ENCODE measurements at regions not wholly inside any gene's neighbourhood (a gene's known extent, or its start where the extent isn't known, plus 50 kb on each side); places are given as distances from the start of the nearest gene placed in this dataset.

DNA sequence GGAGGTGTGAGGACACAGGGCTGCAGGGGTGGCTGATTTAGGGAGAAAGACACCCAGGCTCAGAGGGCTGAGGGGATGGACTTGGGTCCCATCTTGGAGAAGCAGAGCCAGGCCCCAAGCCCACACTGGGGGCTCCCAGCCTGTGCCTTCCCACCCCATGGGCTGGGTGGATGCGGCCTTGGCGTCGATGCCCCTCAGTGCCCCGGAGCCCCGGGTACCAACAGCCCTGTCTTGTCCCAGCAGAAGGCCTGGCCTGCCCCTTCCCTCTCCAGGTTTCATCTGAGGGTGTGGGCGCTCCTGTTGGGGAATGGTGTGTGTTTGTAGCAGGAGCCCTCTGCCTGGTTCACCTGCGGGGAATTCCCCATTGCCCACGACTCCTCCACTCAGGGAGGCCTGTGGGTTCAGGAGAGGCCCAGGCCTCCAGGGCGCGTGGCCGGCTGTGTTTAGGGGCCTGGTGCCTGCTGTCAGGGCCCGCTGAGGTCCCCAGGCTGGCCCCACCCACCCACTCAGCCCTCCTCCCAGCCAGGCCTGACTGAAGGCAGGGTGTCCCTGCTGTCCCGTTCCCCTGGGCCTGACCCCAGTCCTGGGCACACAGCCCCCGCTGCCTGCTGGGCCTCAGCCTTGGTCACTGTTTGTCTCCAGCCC lies 51.1 kb upstream of the BEGAIN start:
- DNase-seq (ENCODE audit: low read depth): no peak

DNA sequence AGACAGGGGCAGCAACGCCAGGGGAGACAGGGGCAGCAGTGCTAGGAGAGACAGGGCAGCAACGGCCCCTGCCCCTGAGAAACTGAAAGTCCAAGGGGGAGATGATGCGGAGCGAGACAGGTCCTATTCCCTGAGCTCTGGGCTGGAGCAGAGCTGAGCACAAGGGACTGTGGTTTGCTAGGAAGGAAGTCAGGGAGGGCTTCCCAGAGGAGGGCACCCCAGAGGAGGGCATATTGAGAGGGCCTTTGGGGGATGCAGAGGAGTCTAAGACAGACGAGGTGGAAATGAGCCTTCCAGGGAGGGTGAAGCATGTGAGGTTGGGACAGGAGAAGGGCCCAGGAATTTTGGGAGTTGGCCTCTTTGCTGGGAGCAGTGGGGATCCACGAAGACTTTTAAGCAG lies 52.1 kb upstream of the BEGAIN start:
- no peak for DNase-seq (ENCODE audit: low read depth)

DNA sequence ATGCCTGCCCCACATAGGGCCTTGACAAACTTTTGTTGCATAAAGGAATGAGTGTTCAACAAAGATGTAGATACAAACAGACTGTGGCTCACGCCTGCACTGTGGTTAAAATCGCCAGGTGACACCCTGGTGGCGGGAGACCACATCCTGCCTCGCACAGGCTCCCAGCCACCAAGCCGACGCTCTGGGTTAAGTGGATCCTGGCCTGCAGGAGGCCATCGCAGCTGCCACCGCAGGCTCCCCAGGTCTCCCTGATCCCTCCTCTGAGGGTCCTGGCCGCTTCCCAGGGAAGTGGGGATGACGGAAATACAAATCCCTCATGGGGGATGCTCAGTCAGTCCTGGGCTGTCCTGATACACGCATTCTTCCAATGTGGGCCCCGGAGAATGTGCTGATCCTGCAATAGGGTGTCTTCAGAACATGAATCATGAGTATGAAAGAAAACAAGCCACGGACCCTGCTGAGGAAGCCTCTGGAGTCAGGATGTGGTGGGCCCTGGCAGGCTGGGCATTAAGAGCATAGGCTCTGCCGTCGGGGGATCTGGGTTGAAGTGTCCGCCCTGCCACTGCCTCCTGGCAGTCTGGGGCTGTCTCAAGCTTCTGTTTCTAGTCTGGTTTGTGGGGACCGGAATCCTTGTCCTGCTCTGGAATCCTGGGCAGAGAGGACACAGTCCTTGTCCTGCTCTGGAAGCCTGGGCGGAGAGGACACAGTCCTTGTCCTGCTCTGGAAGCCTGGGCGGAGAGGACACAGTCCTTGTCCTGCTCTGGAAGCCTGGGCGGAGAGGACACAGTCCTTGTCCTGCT lies 53.5 kb upstream of the BEGAIN start:
- peak; percentile 31 for DNase-seq (ENCODE audit: low read depth)

DNA sequence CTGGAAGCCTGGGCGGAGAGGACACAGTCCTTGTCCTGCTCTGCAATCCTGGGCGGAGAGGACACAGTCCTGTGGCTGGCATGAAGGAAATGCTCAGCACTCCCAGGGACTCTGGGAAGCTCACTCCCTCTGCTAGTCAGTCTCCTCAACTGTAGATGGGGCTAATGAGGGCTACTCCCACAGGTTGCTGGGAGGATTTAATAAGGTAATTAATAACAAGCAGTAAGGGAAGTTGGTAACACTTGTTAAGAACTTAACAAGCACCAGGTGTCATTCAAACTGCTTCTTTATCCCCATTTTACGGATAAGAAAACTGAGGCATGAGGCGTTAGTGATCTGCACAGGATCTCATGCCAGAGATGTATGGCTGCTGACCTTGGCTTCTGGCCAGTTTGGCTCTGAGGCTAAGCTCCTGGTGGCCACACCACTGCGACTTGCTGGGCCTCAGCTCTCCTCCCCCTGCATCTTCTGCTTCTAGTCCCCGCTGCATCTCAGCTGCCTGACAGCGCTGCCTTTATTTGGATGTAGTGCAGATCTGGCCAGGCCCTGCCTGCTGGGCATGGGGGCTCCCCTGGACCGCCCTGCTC lies 54.1 kb upstream of the BEGAIN start:
- no peak for DNase-seq (ENCODE audit: low read depth)

DNA sequence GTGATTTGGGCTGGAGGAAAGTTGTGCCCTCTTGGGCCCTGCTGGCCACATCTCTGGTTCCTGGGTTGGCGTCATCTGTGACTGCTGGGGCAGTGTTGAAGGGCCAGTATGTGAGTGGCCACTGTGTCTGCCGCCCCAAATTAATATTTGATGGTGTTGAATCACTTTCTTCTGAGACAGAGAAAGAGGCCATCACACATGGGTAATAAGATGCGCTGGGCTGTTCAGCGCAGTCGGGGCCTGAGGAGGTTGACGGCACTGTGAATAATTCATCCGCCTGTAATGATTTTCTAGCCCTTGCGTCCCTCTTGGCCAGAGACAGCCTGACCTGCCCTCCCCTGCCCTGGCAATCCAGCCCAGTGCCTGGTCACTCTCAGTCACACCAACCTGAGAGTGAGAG lies 56.2 kb upstream of the BEGAIN start:
- DNase-seq (ENCODE audit: low read depth): no peak

DNA sequence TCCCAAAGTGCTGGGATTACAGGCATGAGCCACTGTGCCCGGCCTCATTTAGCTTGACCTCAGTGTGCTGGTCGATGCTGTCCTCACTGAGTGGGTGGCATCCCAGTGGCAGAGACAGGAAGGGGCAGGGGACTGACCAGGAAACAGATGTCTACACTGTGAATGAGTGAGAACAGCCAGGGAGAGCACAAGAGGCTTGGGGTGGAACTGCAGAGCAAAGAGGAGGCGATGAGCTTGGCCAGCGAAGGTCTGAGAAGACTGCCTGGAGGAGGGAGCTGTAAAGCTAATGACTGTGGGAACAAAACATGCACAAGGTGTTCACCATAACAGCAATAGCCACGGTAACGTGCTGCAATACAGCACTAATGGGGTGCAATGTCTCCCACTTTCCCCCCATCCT lies 57.2 kb upstream of the BEGAIN start:
- no peak for DNase-seq (ENCODE audit: low read depth)

DNA sequence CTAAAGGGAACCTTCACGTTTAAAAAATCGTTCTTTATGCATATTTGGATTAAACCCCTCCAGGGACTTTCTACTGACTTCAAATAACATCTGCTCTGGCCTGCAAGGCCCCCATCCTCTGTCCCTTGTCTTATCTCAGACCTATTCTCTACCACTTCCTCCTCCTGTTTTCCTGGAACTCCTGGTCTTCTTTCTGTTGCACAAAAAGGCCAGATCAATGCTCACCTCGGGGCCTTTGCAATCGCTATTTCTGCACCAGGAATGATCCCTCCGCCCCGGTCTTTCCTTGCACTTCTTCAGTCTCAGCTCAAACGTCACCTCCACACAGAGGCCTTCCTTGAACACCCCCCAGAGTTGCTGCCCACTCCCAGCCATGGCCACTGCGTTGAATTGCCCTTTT lies 57.6 kb upstream of the BEGAIN start:
- DNase-seq (ENCODE audit: low read depth): no peak

DNA sequence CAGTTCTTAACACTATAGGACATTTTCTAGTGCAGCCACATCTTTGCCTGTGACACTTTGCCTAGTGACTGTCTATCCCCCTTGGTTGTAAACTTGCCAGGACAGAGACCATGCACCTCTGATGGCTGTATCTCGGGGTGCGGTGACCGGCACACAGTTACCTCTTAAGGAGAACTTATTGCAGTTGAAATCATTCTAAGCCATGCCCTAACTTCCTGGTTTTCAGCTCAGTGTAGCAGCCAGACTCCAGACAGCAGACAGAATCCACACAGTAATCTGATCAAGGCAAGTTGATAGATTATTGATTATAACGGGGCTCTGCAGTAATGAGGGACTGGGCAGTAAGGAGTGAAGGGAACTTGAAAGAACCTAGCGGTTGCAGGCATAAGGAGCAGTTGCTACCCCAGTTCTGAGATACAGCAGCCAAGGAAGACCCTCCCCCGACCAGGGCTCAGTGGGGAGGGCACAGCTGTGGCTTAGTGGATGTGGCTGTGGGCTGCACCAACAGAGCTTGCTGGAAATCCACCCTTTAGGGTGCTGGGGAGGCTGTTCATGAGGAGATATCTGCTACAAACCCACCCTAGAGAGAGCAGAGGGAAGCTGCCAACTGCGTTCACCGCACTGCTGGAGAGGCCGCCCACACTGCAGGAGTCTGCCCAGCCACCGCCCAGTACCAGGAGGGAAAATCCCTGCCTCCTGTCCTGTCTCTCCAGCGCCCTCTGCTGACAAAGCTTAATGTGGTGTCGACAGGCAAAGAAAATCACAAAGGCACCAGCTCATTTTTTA lies 58.2 kb upstream of the BEGAIN start:
- peak; percentile 63 for DNase-seq (ENCODE audit: low read depth)

DNA sequence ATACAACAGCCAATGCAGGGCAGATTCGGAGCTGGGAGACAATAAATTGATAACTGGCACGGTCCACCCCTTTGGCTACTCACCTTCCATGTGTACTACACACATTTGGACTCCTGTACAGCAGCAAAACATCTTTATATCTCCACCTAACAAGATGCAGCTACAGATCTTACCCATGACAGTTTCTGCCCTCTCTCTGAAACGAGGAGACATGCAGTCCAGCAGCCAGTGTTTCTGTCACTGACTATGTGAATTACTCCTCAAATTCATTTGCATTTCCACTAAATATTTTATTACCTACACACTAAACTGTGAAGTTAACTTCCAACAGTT lies 58.7 kb upstream of the BEGAIN start:
- no peak for DNase-seq (ENCODE audit: low read depth)

DNA sequence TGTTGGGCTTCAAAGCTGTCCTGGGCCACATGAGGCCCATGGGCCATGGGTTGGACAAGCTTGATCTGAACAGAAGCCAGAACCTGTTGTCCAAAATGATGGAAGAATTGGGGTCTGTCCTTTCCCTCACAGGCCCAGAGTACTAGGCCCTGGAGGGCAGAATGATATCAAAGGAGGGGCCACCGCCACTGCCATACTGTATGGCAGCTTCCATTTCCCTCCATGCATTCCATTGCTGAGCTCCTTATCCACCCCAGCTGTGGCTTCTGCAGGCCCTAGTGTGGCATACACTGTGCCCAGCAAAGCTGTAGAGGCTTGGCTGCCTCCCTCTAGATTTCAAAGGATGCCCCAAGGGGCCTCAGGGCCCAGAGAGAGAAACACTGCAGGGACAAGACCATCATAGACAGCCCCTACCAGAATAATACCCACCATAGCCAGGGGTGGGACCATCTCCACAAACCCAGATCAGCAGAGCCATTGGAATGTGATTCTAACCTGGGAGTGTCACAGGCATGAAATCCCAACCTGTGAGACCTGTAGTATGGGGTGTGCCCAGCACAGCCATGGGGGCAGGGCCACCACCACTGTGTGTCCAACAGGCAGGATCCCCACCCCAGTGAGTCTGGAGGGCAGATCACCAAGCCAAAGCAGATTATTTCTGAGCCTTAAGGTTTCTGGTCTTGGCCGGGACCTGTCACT lies 61.4 kb upstream of the BEGAIN start:
- no peak for DNase-seq (ENCODE audit: low read depth)

DNA sequence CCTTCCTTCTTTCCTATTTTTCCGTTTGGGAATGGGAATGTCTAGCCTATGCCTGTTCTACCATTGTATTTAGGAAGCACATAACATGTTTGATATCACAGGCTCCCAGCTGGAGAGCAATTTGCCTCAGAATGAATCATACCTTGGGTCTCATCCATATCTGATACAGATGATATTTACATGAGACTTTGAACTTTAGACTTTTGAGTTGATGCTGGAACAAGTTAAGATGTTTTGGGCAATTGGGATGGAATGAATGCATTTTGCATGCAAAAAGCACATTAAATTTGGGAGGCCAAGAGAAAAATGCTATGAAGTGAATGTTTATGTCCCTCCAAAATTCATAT lies 61.9 kb upstream of the BEGAIN start:
- DNase-seq (ENCODE audit: low read depth): no peak

DNA sequence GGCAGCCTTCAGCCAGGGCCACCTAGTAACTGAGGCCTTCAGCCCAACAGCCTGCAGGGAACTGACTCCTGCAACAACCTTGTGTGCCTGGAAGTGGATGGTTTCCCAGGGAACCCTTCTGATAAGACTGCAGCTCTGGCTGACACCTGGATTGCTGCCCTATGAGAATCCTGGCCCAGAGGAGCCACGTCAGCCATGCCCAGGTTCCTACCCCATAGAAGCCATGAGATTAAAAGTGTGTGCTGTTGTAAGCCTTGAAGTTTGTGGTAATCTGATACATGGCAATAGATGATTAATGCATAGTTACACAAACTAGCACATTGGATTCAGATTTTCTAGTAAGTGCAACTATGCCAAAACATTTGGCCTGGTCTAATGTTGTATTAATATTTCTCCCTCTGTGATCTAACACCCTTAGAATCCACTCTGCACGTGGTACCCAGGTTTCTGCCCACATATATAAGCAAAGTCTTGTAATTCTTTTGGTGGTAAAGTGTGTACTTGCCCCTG lies 64.8 kb upstream of the BEGAIN start:
- DNase-seq (ENCODE audit: low read depth): no peak

DNA sequence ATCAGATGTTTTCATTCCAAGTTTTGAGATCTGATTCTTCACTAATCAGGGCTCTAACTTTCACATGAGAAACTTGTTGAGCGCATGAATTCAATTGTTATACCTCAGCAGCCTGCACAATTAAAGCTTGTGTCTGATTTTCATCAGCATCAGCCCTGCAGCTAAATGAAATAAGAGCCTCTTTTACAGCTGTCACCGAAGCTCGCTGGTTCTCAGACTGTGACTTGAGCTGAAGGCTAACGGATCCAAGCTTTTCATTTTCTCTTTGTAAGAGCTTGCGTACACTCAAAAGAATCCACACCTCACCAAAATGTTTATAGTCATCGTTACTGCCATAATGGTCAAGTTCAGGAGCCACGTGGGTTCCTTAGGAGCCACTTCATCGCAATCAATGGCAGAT lies 65.5 kb upstream of the BEGAIN start:
- DNase-seq (ENCODE audit: low read depth): no peak

DNA sequence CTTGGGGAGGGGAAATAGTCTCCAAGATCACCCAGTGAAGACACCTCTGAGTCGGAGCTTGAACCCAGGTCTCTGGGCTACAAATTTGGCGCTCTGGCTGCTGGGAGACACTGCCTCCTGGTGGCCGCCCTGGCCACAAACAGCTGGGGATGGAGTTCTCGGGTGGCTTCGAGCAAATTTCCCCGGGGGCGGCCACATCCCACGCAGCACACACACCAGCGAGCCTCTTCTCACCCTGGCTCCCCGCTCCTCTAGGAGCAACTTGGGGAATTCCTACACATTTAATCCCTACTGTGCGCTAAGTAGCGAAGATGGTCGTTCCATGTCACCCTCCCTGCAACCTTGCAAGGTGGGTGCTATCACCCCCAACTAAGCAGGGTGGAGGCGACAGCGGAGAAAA lies 66.2 kb upstream of the BEGAIN start:
- no peak for DNase-seq (ENCODE audit: low read depth)

DNA sequence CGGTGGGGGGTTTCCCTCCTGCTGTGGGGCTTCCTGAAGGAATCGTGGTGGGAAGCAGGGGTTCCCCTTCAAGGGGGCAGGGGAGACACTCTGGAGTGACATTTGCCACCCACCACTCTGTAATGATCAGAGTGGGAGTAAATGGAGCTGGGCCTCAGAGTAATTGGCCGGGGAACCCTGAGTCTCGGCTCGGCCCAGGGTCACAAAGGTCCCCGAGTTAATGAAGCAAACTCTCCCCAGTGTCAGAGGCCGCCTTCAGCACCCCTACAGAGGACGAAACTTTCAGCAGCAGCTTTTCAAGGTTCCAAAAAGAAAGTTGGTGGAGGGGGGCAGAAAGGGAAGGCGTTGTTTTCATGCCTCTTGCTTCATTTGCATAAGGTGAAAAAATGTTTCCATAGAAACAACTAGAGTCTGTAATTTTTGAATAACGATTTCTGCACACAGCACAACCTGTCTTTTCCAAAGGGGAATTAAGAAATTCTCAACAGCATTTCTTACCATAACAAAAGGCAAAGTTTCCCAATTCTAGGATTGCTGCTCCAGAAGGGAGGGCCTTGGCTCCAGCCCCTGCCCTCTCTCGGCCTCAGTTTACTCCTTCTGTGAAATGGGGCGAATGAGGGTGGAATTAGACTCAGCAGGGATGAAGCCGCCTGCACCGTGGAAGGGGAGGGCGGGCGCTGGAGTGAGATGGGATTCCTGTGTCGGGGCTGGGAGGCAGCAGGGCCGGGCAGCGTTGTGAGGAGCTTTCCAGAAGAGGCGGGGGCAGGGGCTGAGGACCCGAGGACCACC lies 67.0 kb upstream of the BEGAIN start:
- DNase-seq (ENCODE audit: low read depth): no peak

DNA sequence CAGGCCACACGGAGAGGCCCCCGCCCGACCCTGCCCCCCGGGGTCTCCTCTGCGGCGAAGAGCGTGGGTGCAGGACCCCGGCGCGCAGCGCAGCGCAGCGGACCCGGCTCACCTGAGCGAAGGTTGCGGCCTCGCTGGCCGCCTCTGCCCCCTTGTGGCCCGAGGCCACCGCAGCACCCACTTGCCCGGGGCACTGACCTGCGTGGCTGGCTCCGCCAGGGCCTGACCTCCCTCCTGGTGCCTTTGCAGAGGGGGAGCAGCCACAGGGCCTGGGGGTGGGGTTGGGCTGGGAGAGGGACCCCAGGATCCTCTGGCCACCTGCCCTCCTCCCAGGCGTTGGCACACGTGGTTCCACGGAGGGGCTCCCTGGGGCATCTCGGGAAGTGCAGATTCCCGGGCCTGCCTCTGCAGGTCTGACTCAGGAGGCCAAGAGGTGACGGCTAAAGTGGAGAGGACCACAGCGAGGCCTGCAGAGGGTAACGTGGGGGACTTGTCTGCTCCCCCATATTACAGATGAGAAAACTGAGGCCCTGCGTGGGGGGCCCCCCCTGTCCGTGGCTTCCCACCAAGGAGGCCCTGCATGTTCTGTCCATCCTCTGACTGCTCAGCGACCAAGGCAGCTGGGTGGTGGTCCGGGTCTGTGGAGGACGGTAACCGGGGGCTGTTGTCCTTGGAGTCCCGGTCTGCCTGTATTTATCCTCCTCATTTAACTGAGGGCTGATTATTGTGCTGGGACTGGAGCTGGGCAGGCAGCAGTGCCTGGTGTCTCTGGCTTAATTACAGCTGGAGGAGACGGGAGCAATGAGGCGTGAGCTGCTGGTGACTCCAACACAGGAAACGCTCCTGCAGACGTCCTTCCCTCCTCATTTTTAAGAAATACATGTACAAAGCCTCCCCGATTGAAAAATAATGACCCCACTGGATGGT lies 67.9 kb upstream of the BEGAIN start:
- DNase-seq (ENCODE audit: low read depth): peak; percentile 9

DNA sequence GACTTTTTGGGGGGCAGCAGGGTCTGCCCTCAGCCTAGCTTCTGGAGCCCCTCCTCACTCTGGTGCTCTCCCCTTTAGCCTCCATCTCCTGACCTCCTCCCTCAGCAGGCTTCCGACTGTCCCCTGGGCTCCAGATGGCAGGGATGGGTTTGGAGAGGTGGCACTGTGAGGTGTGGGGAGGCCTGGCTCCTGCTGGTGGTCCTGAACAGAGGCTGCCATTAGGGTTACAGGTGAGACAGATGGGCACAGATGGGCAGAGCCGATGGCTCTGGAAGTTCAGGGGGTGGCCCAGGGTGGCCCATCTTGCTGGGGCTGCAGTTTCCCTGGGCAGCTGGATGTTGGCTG lies 68.5 kb upstream of the BEGAIN start:
- no peak for DNase-seq (ENCODE audit: low read depth)

DNA sequence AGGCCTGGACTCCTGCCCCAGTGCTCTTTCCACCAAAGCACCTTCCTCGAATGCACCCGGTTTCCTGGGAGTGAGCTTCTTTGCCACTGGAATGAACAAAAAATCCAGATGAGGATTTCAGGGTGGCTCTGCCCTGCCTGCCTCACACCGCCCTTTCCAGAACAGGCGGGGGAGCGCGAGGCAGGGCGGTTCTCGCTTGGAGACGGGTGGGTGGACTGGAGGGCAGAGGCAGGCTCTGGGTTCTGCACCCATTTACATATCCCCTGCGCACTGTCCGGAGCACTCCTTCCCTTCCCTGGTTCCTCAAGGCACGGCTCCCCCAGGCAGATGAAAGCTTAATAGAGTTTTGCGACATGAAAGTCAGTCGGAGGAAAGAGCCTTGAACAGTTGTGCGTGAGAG lies 69.7 kb upstream of the DLK1 start:
- DNase-seq (ENCODE audit: low read depth): no peak

DNA sequence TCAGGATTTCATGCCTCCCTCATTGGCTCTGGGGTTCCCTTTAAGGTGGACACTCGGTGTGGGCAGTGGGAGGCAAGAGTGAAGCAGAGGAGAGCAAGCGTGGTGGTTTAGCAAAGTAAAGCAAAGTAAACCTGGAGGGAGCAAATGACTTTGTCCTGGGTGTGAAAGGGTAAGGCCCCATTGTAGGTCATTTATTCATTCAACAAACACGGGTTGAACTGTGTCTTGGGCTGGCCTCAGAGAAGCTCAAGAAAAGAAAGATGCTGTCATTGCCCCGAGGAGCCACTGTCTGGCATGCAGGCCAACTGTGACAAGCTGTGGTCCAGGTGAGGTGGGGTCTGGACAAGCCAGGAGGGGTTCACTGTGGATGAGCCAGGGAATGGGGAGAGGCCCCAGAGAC lies 68.9 kb upstream of the DLK1 start:
- DNase-seq (ENCODE audit: low read depth): no peak

DNA sequence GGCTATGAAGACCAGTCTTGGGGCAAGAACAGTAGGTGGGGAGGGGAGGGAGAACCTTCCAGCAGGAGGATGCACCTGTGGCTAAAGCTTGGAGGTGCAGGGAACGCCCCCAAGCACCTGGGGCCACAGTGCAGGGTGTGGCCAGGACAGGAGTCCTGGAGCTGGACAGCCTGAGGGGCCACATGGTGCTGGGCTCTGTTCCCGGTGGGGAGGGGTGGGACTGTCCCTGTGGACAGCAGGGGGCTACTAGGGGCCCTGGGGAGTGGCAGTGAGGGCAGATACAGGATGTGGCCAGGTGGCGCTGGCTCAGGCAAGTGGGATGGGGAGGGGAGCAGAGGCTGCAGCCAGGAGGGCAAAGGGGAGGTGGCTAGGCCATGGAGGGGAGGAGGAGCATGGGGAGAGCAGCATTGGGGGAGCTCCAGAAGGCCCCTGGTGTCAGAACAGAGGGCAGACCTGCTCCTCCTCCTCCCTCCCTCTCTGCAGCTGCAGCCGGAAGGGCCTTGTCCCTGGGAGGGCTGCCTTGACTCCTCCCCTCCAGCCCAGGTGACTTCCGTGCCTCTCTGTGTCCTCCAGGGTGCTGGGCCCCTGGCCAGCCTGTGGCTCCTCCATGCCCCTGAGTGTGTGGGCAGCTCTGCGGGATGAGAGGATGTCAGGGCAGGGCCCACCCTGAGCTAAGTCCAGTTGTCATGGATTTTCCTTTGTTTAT lies 68.4 kb upstream of the DLK1 start:
- no peak for DNase-seq (ENCODE audit: low read depth)

Data from T-helper 22 cell (primary cell).